Activated CD8-positive, alpha-beta T cell treated with anti-CD3 and anti-CD28 coated beads for 36 hours (primary cell): ENCODE measurements at regions not wholly inside any gene's neighbourhood (a gene's known extent, or its start where the extent isn't known, plus 50 kb on each side); places are given as distances from the start of the nearest gene placed in this dataset.

Source experiments
- ATAC-seq: fragments of 200-7000 bp; cut with Tn5 transposase; one replicate; pipeline ENCODE4 v1.10.0; 2021; ENCODE audit warnings: mild to moderate bottlenecking, moderate library complexity
- CTCF ChIA-PET: fragments of 350-600 bp; sonication (Branson Sonifier 250); formaldehyde crosslinking; loops from one replicate; lab custom pipeline; 2021; ENCODE audit warnings: antibody characterized with exemption; lab: Charles Lee
- POLR2A ChIA-PET: fragments of 350-600 bp; sonication (Branson Sonifier 250); formaldehyde crosslinking; loops from one replicate; lab custom pipeline; 2021; ENCODE audit warnings: antibody characterized with exemption; lab: Charles Lee
- DNase-seq: peaks from one replicate; pipeline ENCODE4 v3.0.0-alpha.2; 2020
- H3K27ac Mint-ChIP-seq: one replicate; pipeline ENCODE4 v1.8.0; 2021; ENCODE audit warnings: mild to moderate bottlenecking, mixed read lengths
- H3K27me3 Mint-ChIP-seq: one replicate; pipeline ENCODE4 v1.8.0; 2021; ENCODE audit warnings: mixed read lengths
- H3K36me3 Mint-ChIP-seq: one replicate; pipeline ENCODE4 v1.8.0; 2021; ENCODE audit warnings: low read depth, mixed read lengths
- H3K4me1 Mint-ChIP-seq: one replicate; pipeline ENCODE4 v1.8.0; 2021; ENCODE audit warnings: low read depth, mixed read lengths
- H3K4me3 Mint-ChIP-seq: one replicate; pipeline ENCODE4 v1.8.0; 2021; ENCODE audit warnings: mild to moderate bottlenecking, moderate library complexity, mixed read lengths
- H3K9me3 Mint-ChIP-seq: one replicate; pipeline ENCODE4 v1.8.0; 2021; ENCODE audit warnings: mixed read lengths
- intact Hi-C: fragments of 100-400 bp; cut with micrococcal nuclease; formaldehyde crosslinking; loops from one replicate; pipeline ENCODE4 v1.10.0; 2022
- TF ChIP-seq, protein P1 (sequence below): fragments of 200-600 bp; IDR thresholded peaks from one replicate; pipeline ENCODE4 v1.8.0; 2022; ENCODE audit warnings: antibody characterized with exemption, mild to moderate bottlenecking

DNA sequence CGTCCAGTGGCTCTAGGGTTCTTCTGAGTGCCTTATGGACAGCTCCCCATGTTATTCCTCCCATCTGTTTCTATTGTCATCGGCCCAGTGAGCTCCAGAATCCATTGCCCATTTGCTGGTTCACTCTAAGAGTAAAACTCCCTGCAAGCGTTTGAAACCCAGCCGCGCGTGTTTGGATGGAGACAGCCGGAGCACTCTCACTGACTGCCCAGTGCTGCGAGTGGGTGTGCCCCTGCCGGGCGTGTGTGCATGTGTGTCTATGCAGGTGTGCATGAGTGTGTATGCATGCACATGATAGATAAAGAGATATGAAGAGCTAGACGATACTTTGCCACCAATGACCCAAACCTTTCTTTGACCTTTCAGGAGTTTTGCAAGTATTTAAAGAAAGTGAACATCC, 347.2 kb upstream of the MKI67 start:
- H3K36me3 Mint-ChIP-seq, result no peaks in the 10 kb centered on the region
- intact Hi-C loops, result no loop called here
- ATAC-seq (no peak), DNase-seq (no peak)
- ChIA-PET CTCF (no interaction called here), POLR2A (no interaction called here)
- no peaks in the 10 kb centered on the region for H3K4me1 Mint-ChIP-seq
- no peaks in the 10 kb centered on the region for H3K27me3 Mint-ChIP-seq
- H3K9me3 Mint-ChIP-seq, result no peaks in the 10 kb centered on the region
- TF ChIP-seq, protein P1, sequence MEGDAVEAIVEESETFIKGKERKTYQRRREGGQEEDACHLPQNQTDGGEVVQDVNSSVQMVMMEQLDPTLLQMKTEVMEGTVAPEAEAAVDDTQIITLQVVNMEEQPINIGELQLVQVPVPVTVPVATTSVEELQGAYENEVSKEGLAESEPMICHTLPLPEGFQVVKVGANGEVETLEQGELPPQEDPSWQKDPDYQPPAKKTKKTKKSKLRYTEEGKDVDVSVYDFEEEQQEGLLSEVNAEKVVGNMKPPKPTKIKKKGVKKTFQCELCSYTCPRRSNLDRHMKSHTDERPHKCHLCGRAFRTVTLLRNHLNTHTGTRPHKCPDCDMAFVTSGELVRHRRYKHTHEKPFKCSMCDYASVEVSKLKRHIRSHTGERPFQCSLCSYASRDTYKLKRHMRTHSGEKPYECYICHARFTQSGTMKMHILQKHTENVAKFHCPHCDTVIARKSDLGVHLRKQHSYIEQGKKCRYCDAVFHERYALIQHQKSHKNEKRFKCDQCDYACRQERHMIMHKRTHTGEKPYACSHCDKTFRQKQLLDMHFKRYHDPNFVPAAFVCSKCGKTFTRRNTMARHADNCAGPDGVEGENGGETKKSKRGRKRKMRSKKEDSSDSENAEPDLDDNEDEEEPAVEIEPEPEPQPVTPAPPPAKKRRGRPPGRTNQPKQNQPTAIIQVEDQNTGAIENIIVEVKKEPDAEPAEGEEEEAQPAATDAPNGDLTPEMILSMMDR, result no peak
- H3K4me3 Mint-ChIP-seq, result no peak overlapping the region
- H3K27ac Mint-ChIP-seq, result no peak overlapping the region

DNA sequence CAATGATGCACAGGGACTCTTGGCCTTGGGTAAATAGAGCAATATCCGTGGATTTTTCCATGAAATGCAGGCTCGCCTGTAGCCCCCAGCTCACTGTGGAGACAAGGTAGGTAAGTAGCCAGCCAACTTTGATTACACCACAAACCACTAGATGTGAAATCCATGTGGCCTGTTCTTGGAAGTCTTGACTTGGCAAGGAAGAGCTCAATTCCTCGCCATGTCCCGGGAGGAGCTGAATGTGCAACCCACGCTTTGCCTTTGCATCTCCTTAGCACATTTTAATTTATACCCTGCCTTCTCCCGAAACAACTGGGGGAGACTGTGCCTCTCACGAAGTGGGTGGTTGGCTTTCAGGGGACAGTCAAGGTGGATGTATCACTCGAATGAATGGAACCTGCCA, 347.7 kb upstream of the MKI67 start:
- H3K9me3 Mint-ChIP-seq, result no peaks in the 10 kb centered on the region
- ChIA-PET CTCF (no interaction called here), POLR2A (no interaction called here)
- no peaks in the 10 kb centered on the region for H3K27me3 Mint-ChIP-seq
- intact Hi-C loops, result no loop called here
- H3K4me1 Mint-ChIP-seq, result no peaks in the 10 kb centered on the region
- H3K4me3 Mint-ChIP-seq, result no peak overlapping the region
- no peaks in the 10 kb centered on the region for H3K36me3 Mint-ChIP-seq
- no peak for DNase-seq
- TF ChIP-seq, protein P1, result no peak
- no peak overlapping the region for H3K27ac Mint-ChIP-seq
- no peak for ATAC-seq

DNA sequence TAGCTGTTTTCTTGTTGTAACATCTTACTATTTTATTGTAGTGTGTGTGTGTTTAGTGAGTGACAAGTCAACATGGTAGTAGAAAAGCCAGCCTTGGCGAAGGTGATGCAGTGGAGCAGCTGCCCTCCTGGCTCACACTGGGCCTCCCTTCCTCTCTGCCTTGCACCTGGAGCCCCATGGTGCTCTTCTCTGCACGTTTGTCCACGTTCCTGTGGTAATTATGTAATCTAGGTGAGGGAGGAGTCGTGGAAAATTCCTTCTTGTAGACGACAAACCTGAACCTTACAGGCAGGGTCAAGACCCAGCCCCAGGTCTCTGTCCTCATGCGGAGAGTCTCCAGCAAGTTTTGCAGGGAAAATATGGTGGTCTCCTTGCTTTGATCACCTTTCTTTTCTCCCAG, 348.3 kb upstream of the MKI67 start:
- Mint-ChIP-seq H3K4me1 (no peaks in the 10 kb centered on the region), H3K36me3 (no peaks in the 10 kb centered on the region), H3K27me3 (no peaks in the 10 kb centered on the region), H3K27ac (no peak overlapping the region), H3K4me3 (no peak overlapping the region), H3K9me3 (no peaks in the 10 kb centered on the region)
- ChIA-PET CTCF (no interaction called here), POLR2A (no interaction called here)
- TF ChIP-seq, protein P1, result no peak
- intact Hi-C loops, result no loop called here
- DNase-seq (no peak), ATAC-seq (no peak)

DNA sequence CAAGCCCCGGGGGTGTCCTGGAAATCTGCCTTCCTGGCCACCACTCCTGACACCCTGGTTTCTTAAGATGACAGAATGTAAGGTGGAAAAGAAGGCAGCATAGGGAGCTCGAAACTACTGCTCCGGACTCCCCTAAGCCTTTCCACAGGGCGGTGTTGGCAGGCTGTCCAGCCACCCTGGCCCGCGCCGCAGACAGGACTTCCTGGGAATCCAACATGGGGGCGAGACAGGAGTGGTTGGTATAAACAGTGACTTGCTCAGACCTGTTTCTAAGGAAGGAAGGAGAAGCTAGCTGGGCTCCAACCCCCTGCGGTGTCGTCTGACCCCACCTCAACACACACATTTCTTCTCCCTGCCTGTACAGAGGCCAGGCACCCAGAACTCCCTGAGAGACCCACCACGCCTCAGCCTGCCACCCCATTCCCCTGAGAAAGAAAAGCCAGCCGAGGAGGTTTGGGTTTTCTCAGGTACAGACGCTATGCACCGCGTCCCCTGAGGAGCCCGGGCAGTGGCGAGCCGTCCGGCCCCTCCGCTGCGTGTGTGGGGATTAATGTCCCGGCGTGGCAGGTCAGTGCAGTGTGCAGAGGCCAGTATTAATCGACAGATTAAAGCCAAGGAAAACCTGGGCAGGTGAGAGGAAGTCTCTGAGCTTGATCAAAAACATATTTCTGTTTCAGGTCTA, 349.6 kb upstream of the MKI67 start:
- intact Hi-C loops, result no loop called here
- Mint-ChIP-seq H3K4me1 (no peaks in the 10 kb centered on the region), H3K36me3 (no peaks in the 10 kb centered on the region), H3K27me3 (no peaks in the 10 kb centered on the region), H3K4me3 (no peak overlapping the region), H3K9me3 (no peaks in the 10 kb centered on the region), H3K27ac (no peak overlapping the region)
- POLR2A ChIA-PET, result no interaction called here
- TF ChIP-seq, protein P1, result no peak
- no peak for ATAC-seq
- DNase-seq, result no peak
- CTCF ChIA-PET, result no interaction called here

DNA sequence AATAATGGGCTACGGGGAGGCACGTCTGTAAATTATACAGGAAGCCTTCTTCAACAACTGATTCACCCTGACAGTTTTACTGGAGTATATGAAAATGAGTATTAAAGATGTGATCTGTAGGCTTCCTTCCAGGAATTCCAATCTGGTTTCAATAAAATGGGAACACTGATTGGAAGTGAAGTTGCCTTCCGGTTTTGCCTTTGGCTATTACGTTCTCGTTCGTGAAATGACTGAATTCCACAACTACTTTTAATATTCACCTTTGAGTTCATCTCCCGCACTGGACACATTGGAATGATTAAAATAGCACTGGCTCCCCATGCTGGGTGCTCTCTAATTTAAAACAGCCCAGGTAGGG, 350.1 kb upstream of the MKI67 start:
- TF ChIP-seq, protein P1, result no peak

More for the DNA sequence above, 350.1 kb upstream of the MKI67 start:
- POLR2A ChIA-PET, result no interaction called here
- H3K4me3 Mint-ChIP-seq, result no peak overlapping the region
- H3K9me3 Mint-ChIP-seq, result no peaks in the 10 kb centered on the region
- intact Hi-C loops, result no loop called here
- H3K27ac Mint-ChIP-seq, result no peak overlapping the region
- H3K27me3 Mint-ChIP-seq, result no peaks in the 10 kb centered on the region
- no peak for ATAC-seq
- DNase-seq, result no peak
- CTCF ChIA-PET, result no interaction called here
- no peaks in the 10 kb centered on the region for H3K36me3 Mint-ChIP-seq
- H3K4me1 Mint-ChIP-seq, result no peaks in the 10 kb centered on the region
